ENCODE measurements at regions not wholly inside any gene's neighbourhood (a gene's known extent, or its start where the extent isn't known, plus 50 kb on each side); places are given as distances from the start of the nearest gene placed in this dataset.
"Not testable (repeated sequence)": the region's sequence is repeated elsewhere in the genome, so short reads cannot be mapped to it uniquely, and the experiment has no call there.

GRCh38 chr19:33866696-33867095, 70.0 kb downstream of the KCTD15 start:
- no peak for DNase-seq (ENCODE audit: low spot score)

DNA sequence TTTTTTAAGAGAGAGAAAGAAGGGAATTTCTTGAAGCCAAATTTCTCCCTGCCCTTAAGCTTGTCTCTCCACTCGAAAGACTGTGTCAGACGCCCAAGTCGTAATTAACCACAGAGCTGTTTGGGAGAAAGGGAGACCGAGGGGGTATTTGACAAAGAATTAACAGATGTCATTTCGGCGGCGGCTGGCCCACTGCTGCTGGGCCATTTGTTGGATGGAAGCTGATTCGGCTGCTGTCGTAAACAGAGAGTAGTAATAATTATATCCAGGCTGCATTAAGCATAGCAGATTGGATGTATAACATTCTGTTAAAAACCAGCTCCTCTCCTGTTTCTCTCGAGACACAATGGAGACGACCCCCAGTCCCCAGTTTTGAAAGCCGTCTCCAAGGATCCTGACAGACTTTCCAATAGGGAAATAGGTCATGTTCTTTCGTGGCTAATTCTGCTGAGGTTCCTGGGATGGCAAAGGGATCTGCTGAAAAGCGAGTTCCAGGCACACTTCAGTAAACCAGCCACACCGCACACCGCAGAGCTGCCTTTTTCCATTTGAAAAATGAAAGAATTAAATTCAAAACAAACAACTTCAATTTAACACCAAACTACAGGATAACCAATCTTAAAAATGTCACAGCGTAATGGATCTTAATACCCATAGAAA, 71.5 kb downstream of the KCTD15 start:
- no peak for DNase-seq (ENCODE audit: low spot score)

DNA sequence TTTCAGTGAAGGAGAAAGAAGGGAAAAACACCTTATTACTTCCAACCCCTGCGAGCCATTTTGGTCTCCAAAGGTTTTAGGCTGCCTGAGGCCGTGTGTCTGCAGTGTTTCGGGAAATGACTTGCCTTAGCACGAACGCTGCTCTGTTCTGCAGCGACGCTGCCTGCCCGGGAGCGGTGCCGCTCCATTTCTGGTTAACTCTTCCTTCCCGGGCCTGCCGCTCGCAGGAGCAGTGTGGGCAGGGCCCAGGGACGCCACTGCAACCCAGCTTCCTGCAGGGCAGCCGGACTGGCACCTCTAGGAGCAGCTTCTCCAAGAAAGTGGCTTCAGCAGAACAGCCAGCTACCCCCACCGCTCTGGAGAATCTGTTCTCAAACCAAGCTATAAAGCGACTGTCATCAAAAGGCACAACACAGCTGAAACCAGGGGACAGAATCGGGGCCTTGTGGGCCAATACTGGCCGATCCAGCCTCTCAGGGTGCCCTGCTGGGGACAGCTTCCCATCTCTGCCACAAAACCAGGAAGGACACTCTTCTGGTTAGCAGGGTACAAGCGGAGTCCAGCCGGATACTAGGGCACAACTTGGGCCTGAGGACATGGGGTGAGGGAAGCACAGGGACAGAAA, 72.2 kb downstream of the KCTD15 start:
- peak; percentile 66 for DNase-seq (ENCODE audit: low spot score)

DNA sequence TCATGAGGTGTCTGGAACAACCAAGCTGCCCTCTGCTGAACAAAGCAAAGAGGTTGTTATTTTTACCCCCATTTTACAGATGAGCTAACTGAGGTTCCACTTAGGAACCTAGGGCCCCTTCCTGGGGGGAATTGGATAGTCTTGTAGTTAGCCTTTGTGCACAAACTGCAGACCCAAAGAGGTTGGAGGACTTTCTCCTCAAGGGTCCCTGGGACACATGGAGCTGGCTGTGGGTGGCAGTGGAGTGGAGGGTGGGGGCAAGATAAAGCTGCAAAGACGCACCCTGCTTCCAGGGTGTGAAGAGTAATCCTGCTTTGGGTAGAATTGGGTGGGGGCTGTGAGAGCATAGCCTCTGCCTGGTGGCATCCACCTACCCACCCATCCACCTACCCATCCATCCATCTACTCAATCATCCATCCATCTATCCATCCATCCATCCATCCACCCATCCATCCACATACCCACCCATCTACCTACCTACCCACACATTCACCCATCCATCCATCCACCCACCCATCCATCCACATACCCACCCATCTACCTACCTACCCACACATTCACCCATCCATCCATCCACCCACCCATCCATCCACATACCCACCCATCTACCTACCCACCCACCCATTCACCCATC, 73.7 kb downstream of the KCTD15 start:
- not testable (repeated sequence) for DNase-seq (ENCODE audit: low spot score)

DNA sequence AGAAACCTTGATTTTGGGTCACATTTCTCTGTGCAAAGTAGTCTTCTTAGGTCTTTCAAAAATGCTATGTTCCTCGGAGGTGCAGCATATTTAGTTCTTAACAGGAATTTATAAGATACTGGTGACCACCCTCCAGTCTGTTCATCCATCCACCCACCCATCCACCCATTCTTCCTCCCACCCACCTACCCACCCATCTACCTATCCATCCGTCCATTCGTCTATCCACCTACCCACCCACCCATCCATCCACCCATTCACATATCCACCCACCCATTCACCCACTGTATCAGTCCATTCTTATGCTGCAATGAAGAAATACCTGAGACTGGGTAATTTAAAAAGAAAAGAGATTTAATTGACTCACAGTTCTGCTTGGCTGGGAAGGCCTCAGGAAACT, 74.9 kb downstream of the KCTD15 start:
- no peak for DNase-seq (ENCODE audit: low spot score)

GRCh38 chr19:33872445-33873320, 76.0 kb downstream of the KCTD15 start:
- no peak for DNase-seq (ENCODE audit: low spot score)

DNA sequence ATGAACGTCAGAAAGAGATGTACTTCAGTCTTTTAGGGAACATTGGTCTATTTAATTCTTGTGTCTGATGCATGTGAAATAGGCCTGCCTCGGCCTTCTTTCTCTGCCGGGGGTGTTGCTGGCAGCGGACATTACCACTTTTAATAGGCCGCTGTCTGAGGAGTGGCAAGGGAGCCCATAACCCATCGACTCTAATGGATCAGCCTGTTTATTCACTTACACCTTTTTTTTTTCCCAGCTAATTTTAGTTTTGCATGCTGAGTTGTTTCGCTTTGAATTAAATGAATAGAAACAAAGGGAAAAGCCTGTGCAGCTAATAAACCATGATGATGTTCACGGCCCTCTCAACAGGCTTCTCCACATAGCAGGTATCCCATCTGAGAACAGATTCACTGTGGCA, 78.4 kb downstream of the KCTD15 start:
- DNase-seq (ENCODE audit: low spot score), result no peak

DNA sequence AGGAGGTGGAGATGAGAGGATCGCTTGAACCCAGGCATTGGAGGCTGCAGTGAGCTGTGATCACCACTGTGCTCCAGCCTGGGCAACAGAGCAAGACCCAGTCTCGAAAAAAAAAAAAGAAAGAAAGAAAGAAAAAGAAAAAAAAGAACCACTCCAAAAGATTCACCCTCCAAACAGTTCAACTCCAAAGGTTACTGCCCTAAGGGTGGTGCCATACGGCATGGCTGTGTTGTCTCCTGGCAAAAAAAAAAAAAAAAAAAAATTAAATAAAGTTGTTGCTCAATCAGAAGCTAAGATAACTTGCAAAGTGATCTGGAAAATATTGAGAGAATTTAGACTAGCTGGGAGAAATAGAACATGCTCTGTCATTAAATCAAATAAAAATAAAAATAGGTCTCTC, 79.5 kb downstream of the KCTD15 start:
- DNase-seq (ENCODE audit: low spot score), result no peak

GRCh38 chr19:33878030-33878544, 81.4 kb downstream of the KCTD15 start:
- no peak for DNase-seq (ENCODE audit: low spot score)

DNA sequence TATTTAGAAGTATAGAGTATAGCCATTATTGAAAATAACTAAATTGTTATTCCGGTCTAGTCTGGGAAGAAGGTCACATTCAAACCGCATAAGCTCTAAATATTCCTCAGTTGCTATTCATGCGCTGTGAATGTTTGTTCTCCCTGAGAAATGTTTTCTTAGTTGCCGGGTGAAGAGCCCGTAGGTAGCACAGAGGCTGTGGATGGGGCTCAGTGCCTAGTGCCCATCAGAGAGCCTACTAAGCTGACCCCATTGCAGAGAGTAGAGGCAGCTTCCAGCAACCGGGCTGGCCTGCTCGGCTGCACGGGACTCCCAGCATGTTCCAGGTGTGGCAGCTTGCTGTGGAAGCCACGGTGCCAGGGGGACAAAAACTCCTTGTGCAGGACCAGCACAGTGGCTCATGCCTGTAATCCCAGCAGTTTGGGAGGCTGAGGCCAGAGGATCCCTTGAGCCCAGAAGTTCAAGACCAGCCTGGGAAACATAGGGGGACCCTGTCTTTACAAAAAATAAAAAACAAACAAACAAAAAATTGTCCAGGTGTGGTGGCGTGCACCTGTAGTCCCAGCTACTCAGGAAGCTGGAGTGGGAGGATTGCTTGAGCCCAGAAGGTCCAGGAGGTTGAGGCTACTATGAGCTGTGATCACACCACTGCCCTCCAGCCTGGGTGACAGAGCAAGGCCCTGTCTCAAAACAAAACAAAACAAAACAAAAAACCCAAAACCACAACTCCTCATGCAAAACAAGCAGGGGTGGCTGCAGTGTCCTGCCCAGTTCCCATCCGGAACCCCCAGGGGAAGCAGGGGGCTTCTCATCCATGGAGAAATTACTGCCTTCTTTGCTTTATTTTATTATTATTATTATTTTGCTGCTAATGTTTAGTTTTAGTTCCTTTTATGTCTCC, 82.5 kb downstream of the KCTD15 start:
- no peak for DNase-seq (ENCODE audit: low spot score)

GRCh38 chr19:33879818-33880575, 83.3 kb downstream of the KCTD15 start:
- no peak for DNase-seq (ENCODE audit: low spot score)

DNA sequence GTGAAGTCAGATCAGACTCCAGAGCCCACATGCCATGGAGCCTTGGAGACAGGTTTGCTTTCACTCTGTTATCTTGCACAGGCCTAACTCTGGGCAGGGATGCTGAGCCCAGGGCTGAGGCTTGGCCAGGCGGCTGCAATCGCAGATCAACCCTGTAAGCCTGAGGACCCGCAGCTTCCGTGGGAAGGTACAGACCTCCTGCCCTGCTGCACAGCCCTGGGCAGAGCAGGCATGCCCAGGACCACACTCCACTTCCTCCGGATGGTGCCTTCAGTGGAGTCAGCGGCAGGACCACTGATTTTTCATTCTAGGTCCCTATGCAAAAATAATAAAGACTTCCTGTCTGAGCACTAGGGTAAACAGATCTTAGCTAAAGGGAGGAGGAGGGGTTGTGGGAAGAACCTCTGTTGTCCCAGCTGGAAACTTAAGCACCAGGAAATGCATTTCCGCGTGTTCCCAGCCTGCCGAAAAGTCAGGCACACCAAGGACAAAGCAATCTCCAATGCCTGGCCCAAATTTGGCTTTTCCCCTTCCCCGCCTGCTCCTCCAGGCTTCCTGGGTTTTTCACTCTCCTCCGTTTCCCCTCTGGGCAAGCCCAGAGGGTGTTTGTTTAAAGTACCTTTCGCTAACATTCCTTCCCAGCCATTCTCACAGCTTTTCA, 87.3 kb downstream of the KCTD15 start:
- no peak for DNase-seq (ENCODE audit: low spot score)

- DNase-seq (ENCODE audit: low spot score), result no peak
Measured at GRCh38 chr19:33885236-33885635, 88.6 kb downstream of the KCTD15 start.

DNA sequence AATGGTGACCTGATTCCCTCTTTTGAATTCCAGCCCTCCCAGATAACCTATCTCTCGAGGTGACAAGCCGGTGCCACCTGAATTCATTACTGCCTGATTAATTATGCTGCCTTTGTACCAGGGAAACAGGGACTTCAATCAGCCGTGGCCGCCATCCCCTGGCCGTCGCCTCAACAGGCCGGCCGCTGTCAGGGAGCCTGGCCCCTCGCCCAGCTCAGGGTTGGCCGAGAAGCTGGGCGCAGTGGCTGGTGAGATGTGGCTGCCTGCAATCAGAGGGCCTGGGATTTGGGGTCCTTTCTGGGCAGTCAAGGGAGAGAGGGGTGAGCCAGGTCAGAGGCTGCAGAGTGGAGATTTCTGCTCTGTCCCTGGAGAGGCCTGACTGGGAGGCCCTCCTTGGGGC, 91.2 kb downstream of the KCTD15 start:
- DNase-seq (ENCODE audit: low spot score), result no peak

GRCh38 chr19:33888665-33889064, 92.0 kb downstream of the KCTD15 start:
- no peak for DNase-seq (ENCODE audit: low spot score)

- no peak for DNase-seq (ENCODE audit: low spot score)
Measured at GRCh38 chr19:33890569-33890968, 93.9 kb downstream of the KCTD15 start.

DNA sequence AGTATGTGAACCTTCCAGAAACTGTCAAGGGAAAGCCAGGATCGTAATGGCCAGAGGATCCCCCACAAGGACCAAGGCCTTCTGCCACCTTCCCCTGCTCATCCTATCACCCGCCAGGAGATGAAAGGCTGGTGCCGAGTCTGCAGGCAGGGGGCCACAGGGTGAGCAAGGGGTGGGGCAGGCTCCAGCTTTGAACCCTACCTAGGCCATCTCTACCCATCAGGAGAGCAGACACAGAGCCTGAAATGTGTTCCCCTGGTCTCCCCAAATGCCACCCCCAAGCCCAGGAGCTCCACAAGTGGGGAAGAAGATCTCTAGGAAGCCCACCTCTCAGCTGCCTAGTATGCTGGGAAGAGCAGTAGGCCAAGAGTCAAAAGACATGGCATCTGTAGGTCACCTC, 95.1 kb downstream of the KCTD15 start:
- DNase-seq (ENCODE audit: low spot score), result no peak

DNA sequence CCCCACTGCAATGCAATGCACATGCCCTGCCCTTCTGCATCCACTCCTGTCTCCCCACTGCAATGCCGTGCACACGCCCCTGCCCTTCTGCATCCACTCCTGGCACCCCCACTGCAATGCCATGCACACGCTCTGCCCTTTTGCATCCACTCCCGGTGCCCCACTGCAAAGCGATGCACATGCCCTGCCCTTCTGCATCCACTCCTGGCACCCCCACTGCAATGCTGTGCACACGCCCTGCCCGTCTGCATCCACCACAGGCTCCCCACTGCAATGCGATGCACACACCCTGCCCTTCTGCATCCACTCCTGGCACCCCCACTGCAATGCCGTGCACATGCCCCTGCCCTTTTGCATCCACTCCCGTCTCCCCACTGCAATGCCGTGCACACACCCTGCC, 98.1 kb downstream of the KCTD15 start:
- no peak for DNase-seq (ENCODE audit: low spot score)

DNA sequence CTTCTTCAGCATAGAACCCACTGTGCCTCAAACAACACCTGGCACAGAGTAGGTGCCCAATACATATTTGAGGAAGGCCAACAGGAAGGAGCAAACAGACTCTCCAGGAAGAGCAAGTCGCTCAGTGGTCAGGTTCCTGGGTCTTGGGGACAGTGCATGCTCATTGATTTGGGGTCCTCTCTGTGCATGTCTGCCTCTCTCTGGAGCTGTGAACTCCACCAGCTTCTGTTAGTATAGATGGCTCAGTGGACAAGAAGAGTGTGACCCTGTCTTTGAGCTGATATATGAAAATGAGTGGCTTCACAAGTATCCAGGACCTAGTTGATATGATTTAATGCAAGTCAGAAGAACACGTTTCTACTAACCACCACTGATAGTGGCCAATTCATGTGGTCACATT, 98.7 kb downstream of the KCTD15 start:
- no peak for DNase-seq (ENCODE audit: low spot score)

GRCh38 chr19:33898062-33898677, 101.5 kb downstream of the KCTD15 start:
- no peak for DNase-seq (ENCODE audit: low spot score)

Measured in GM03348 (cell line).